Ecto neural progenitor cell (in vitro differentiated cells): ENCODE measurements at regions not wholly inside any gene's neighbourhood (a gene's known extent, or its start where the extent isn't known, plus 50 kb on each side); places are given as distances from the start of the nearest gene placed in this dataset.
"Not testable (repeated sequence)": the region's sequence is repeated elsewhere in the genome, so short reads cannot be mapped to it uniquely, and the experiment has no call there.

ENCODE experiments used
- DNase-seq: peaks from one replicate; pipeline ENCODE4 v3.0.0-alpha.2; 2018; ENCODE audit warnings: low spot score

GRCh38 chr2:208608122-208608835 is 201.7 kb downstream of the PTH2R start:
- DNase-seq, result no peak

- no peak for DNase-seq
These were observed 202.7 kb downstream of the PTH2R start for GRCh38 chr2:208609166-208609804.

GRCh38 chr2:208615675-208616074 is 209.1 kb downstream of the PTH2R start:
- not testable (repeated sequence) for DNase-seq

- no peak for DNase-seq
These were observed 211.6 kb downstream of the PTH2R start for GRCh38 chr2:208618220-208618619.

- no peak for DNase-seq
These were observed 213.4 kb downstream of the PTH2R start for GRCh38 chr2:208619993-208620392.

GRCh38 chr2:208620487-208620978 is 213.9 kb downstream of the PTH2R start:
- no peak for DNase-seq

- DNase-seq, result no peak
These were observed 220.7 kb downstream of the PTH2R start for GRCh38 chr2:208627110-208627884.

GRCh38 chr2:208627916-208628315 is 221.3 kb downstream of the PTH2R start:
- no peak for DNase-seq

GRCh38 chr2:208638059-208638458 is 231.5 kb downstream of the PTH2R start:
- no peak for DNase-seq

GRCh38 chr2:208642125-208642779 is 235.7 kb downstream of the PTH2R start:
- DNase-seq, result no peak

GRCh38 chr2:208643145-208643544 is 236.6 kb downstream of the PTH2R start:
- no peak for DNase-seq

- no peak for DNase-seq
These were observed 238.6 kb downstream of the PTH2R start for GRCh38 chr2:208645226-208645625.

- no peak for DNase-seq
These were observed 241.8 kb downstream of the PTH2R start for GRCh38 chr2:208648368-208648767.

- no peak for DNase-seq
These were observed 246.8 kb downstream of the PTH2R start for GRCh38 chr2:208653383-208653782.

- DNase-seq, result no peak
These were observed 247.5 kb downstream of the PTH2R start for GRCh38 chr2:208654056-208654455.

GRCh38 chr2:208657468-208657867 is 250.9 kb downstream of the PTH2R start:
- no peak for DNase-seq

GRCh38 chr2:208669394-208669793 is 262.8 kb downstream of the PTH2R start:
- no peak for DNase-seq

GRCh38 chr2:208671284-208671683 is 264.7 kb downstream of the PTH2R start:
- DNase-seq, result no peak

GRCh38 chr2:208671886-208672680 is 265.5 kb downstream of the PTH2R start:
- no peak for DNase-seq

GRCh38 chr2:208673631-208674030 is 267.0 kb downstream of the PTH2R start:
- DNase-seq, result no peak

- no peak for DNase-seq
These were observed 268.3 kb downstream of the PTH2R start for GRCh38 chr2:208674919-208675318.
